ENCODE measurements at regions not wholly inside any gene's neighbourhood (a gene's known extent, or its start where the extent isn't known, plus 50 kb on each side); places are given as distances from the start of the nearest gene placed in this dataset.
A peak's percentile ranks its signal among the peaks of the same experiment; 100 is the strongest.

DNA sequence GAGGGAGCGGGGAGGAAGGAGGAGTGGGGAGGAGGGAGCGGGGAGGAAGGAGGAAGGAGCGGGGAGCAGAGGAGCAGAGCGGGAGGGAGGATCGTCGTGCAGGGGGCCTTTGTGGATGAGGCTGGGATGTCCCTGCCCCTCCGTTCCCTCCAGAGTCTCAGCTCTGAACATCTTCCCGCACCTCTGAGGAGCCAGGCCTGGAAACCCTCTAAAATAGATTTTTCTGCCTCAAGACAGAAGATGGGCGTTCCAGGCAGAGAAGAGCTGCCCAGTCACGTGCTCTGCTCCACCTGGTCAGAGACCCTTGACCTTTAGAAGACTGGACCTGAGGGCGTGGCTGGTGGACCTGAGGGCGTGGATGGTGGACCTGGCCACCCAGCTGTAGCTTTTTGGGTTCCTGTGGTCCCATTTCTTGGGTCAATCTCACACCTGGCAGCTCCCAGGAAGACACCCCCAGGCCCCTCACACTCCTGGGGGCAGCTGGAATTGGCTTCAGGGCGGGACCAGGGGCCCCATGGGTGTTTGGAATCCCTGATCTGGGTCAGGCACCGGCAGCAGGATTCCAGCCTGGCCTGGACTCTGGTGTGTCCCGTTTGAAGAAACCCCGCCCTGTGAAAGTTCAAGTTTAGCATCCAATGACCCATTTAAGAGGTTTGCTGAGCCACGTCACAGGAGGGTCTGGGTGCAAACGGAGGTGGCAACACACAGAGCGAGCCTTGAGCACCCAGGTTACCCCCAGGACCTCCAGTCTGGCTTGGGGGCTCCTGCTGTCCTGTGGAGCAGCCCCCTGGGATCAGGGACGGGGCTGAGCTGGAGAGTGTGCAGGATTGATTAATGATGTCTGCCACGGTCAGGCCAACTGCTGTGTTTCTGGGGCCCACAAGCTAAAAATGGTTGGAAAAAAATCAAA lies 96.9 kb upstream of the BHLHE23 start:
- ATAC-seq = no peak
- peak in 1 of 2 donors; percentile 37 for DNase-seq
- no peak overlapping the region for H3K27ac ChIP-seq
- TF ChIP-seq, protein P1, sequence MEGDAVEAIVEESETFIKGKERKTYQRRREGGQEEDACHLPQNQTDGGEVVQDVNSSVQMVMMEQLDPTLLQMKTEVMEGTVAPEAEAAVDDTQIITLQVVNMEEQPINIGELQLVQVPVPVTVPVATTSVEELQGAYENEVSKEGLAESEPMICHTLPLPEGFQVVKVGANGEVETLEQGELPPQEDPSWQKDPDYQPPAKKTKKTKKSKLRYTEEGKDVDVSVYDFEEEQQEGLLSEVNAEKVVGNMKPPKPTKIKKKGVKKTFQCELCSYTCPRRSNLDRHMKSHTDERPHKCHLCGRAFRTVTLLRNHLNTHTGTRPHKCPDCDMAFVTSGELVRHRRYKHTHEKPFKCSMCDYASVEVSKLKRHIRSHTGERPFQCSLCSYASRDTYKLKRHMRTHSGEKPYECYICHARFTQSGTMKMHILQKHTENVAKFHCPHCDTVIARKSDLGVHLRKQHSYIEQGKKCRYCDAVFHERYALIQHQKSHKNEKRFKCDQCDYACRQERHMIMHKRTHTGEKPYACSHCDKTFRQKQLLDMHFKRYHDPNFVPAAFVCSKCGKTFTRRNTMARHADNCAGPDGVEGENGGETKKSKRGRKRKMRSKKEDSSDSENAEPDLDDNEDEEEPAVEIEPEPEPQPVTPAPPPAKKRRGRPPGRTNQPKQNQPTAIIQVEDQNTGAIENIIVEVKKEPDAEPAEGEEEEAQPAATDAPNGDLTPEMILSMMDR (IDR thresholded peaks at IDR 0.05) = no peak
- no peaks in the 10 kb centered on the region for H3K36me3 ChIP-seq (ENCODE audit: insufficient read depth in 1 of 2, low read depth in 1 of 2)
- 58 to 64% (median 64%) methylated on average over 18 to 21 of the region's 21 CpGs for WGBS, 3 donors
- peaks cover 6% of the 10 kb centered on the region for H3K9me3 ChIP-seq
- no peak overlapping the region for H3K4me3 ChIP-seq
- intact Hi-C loops (cut with DNase I) = no loop called here
- H3K4me1 ChIP-seq = no peaks in the 10 kb centered on the region
- peaks cover 0 to 80% (median 27%) of the 10 kb centered on the region in 3 donors for H3K27me3 ChIP-seq (ENCODE audit: insufficient read depth in 3 of 3, low read length in 2 of 3)

DNA sequence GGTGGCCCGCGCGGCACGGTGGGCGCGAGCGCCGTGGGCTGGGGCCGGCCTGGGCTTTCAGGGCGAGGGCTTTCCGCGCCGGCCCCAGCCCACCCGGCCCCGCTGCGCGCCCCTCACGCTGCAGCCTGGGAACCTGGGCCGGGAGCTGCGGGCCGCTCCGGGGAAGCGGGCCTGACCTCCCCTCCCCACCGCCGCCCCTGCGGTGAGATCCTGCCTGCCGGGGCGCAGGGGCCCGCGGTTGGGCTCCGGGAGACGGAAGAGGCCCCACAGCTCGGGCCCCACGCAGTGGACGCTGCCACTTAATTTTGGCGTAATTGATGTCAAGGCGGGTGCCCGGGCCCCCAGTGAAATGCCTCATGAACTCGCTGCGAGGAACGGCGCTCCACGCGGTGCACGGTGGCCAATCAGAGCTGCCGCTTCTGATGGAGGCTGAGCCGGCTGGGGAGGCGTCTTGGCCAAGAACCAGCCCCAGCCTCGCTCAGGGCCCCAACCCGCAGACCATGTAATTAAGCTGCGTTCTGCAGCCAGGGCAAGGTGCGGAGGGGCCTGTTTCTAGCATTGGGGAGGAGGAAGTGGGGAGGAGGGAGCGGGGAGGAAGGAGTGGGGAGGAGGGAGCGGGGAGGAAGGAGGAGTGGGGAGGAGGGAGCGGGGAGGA lies 96.1 kb upstream of the BHLHE23 start:
- H3K9me3 ChIP-seq = no peaks in the 10 kb centered on the region
- peaks cover 0 to 83% (median 27%) of the 10 kb centered on the region in 3 donors for H3K27me3 ChIP-seq (ENCODE audit: insufficient read depth in 3 of 3, low read length in 2 of 3)
- WGBS, 3 donors = 4 to 6% (median 6%) methylated on average over 26 to 55 of the region's 55 CpGs
- H3K36me3 ChIP-seq (ENCODE audit: insufficient read depth in 1 of 2, low read depth in 1 of 2) = no peaks in the 10 kb centered on the region
- H3K27ac ChIP-seq = no peak overlapping the region
- DNase-seq (peak; percentile 38 to 56), ATAC-seq (peak in 1 of 4 donors; percentile 29)
- H3K4me1 ChIP-seq = no peaks in the 10 kb centered on the region
- H3K4me3 ChIP-seq = peak overlapping the region; percentile 65
- intact Hi-C loops (cut with DNase I) = no loop called here
- TF ChIP-seq, protein P1 (IDR thresholded peaks at IDR 0.05) = no peak

DNA sequence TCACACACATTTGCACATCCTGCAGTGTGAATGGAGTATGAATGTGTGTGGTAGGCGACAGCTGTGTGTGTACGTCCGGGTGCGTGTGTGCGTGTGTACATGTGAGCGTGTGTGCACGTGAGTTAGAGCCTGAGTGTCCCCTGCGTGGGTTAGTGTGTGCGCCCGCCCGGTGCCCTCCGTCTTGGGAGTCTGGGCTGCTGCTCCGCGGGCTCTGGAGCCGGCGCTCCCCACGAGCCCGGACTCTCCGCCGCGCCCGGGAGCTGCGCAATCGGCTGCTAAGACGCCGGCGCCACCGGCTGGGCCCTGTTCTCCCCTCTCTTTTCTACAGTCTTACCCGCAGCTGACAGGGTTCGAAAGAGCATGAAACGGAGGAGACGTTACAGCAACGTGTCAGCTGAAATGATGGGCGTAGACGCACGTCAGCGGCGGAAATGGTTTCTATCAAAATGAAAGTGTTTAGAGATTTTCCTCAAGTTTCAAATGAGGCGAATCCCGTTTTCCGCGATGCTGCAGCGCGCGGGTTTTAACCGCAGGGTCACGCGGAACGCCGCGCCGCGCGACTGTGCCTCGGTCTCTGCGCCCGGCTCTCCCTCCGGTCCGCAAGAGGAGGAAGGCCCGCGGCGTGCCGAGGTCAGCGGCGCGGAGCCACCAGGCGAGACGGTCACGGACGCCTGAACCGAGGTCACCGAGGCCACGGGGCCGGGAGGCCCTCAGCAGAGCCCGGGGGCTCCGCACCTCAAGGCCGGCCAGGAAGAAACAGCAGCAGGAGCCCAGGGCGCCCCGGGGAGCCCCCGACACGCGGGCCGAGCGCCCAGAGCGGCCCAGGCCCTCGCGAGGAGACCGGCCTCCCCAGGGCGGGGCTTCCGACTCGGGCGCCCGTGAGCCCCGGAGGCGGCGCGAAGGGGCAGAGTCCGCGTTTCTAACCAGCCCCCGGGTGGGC lies 95.3 kb upstream of the BHLHE23 start:
- WGBS, 3 donors = 0 to 1% (median 1%) methylated on average over 84 to 100 of the region's 100 CpGs
- H3K27ac ChIP-seq = no peak overlapping the region
- H3K36me3 ChIP-seq (ENCODE audit: insufficient read depth in 1 of 2, low read depth in 1 of 2) = no peaks in the 10 kb centered on the region
- intact Hi-C loops (cut with DNase I) = no loop called here
- no peaks in the 10 kb centered on the region for H3K4me1 ChIP-seq
- TF ChIP-seq, protein P1 (IDR thresholded peaks at IDR 0.05) = no peak
- peak in 3 of 4 donors; percentile 46 to 47 (median 46) for ATAC-seq
- no peaks in the 10 kb centered on the region for H3K9me3 ChIP-seq
- DNase-seq = peak; percentile 33 to 51
- H3K27me3 ChIP-seq (ENCODE audit: insufficient read depth in 3 of 3, low read length in 2 of 3) = peaks cover 0 to 86% (median 27%) of the 10 kb centered on the region in 3 donors
- H3K4me3 ChIP-seq = peak overlapping the region; percentile 65

DNA sequence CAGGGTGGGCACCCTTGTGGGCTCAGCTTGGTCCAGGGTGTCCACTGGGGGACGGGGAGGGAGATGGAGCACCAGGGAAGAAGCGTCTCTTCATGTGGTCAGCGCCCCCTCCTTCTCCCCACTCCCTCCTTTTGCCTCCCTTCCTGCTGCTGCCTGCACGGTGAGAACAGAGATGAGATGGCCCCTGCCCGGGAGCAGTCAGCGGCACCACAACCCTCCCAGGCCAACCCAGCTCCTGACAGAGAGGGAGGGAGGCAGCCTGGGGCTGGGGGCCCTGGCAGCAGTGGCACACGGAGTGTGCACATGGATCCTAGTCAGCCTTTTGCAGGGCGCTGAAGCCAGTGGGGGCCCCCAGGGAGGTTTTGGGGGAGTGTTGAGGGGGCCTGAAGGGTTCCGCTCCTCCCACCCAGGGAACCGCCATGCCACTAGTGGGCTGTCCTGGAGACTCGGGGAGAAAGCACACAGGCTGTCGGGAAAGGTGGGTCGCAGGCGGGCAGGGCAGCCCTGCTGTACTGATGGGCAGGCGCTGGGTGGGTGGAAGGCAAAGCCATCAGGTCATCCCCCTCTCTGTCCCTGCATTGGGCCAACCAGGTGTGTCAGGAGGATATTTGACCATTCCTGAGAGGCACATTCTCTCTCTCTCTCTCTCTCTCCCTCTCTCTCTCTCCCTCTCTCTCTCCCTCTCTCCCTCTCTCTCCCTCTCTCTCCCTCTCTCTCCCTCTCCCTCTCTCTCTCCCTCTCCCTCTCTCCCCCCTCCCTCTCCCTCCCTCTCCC lies 94.3 kb upstream of the BHLHE23 start:
- Histone ChIP-seq H3K9me3 (no peaks in the 10 kb centered on the region), H3K4me1 (no peaks in the 10 kb centered on the region), H3K27ac (no peak overlapping the region), H3K27me3 (ENCODE audit: insufficient read depth in 3 of 3, low read length in 2 of 3) (peaks cover 0 to 86% (median 32%) of the 10 kb centered on the region in 3 donors), H3K4me3 (no peak overlapping the region), H3K36me3 (ENCODE audit: insufficient read depth in 1 of 2, low read depth in 1 of 2) (no peaks in the 10 kb centered on the region)
- TF ChIP-seq, protein P1 (IDR thresholded peaks at IDR 0.05) = no peak
- DNase-seq (peak; percentile 5 to 46), ATAC-seq (no peak)
- intact Hi-C loops (cut with DNase I) = no loop called here
- WGBS, 3 donors = 49 to 60% (median 50%) methylated on average over 13 to 15 of the region's 15 CpGs
